Loucy (cell line): ENCODE measurements at regions not wholly inside any gene's neighbourhood (a gene's known extent, or its start where the extent isn't known, plus 50 kb on each side); places are given as distances from the start of the nearest gene placed in this dataset.

Experiments
- CTCF ChIP-seq: fragments of 200-600 bp; sonication (generic); conservative IDR thresholded peaks from 2 replicates; pipeline ENCODE4 v1.5.1; 2014; ENCODE audit warnings: mild to moderate bottlenecking, antibody characterized with exemption, low read length
- EZH2phosphoT487 ChIP-seq: fragments of 200-600 bp; IDR thresholded peaks from 2 replicates; pipeline ENCODE4 v1.6.1; 2018; ENCODE audit warnings: antibody characterized with exemption, mild to moderate bottlenecking, moderate library complexity, borderline replicate concordance

- TF ChIP-seq CTCF = no peak
- no peak for TF ChIP-seq EZH2phosphoT487
Measured at GRCh38 chr2:41123341-41123740, 671.5 kb upstream of the SLC8A1 start.
